MM.1S (cell line): ENCODE measurements at regions not wholly inside any gene's neighbourhood (a gene's known extent, or its start where the extent isn't known, plus 50 kb on each side); places are given as distances from the start of the nearest gene placed in this dataset.

Experiments used
- DNase-seq: peaks from one replicate; pipeline ENCODE4 v3.0.0-alpha.2; 2015
- H2AFZ ChIP-seq: fragments of 300-600 bp; sonication (generic); 2 replicates; pipeline ENCODE4 v1.6.0; 2016; ENCODE audit warnings: antibody characterized with exemption, low read length
- H3F3A ChIP-seq: fragments of 300-600 bp; sonication (generic); 2 replicates; pipeline ENCODE4 v1.6.1; 2016; ENCODE audit warnings: mild to moderate bottlenecking, antibody characterized with exemption, low read length, moderate library complexity, mixed read lengths; ENCODE audit not compliant: insufficient read depth
- H3K27ac ChIP-seq: fragments of 300-600 bp; sonication (generic); 2 replicates; pipeline ENCODE4 v1.5.1; 2016; ENCODE audit warnings: mild to moderate bottlenecking, low read length
- H3K27me3 ChIP-seq: fragments of 300-600 bp; sonication (generic); replicated peaks from 2 replicates; pipeline ENCODE4 v1.6.0; 2016; ENCODE audit warnings: low read length; ENCODE audit not compliant: insufficient read depth
- H3K36me3 ChIP-seq: fragments of 300-600 bp; sonication (generic); replicated peaks from 2 replicates; pipeline ENCODE4 v1.6.1; 2016; ENCODE audit warnings: mild to moderate bottlenecking, low read length, mixed read lengths; ENCODE audit not compliant: insufficient read depth
- H3K4me1 ChIP-seq: fragments of 300-600 bp; sonication (generic); 2 replicates; pipeline ENCODE4 v1.6.1; 2016; ENCODE audit warnings: low read length, mixed read lengths
- H3K4me2 ChIP-seq: fragments of 300-600 bp; sonication (generic); 2 replicates; pipeline ENCODE4 v1.6.0; 2016; ENCODE audit warnings: low read depth, low read length
- H3K4me3 ChIP-seq: fragments of 300-600 bp; sonication (generic); 2 replicates; pipeline ENCODE4 v1.5.1; 2016; ENCODE audit warnings: low read length, mixed read lengths
- H3K79me2 ChIP-seq: fragments of 300-600 bp; sonication (generic); 2 replicates; pipeline ENCODE4 v1.6.1; 2016; ENCODE audit warnings: mixed run types, low read length, mixed read lengths
- H3K9ac ChIP-seq: fragments of 300-600 bp; sonication (generic); 2 replicates; pipeline ENCODE4 v1.6.1; 2016; ENCODE audit warnings: low read length, mixed read lengths
- H3K9me2 ChIP-seq: fragments of 300-600 bp; sonication (generic); replicated peaks from 2 replicates; pipeline ENCODE4 v1.6.1; 2016; ENCODE audit warnings: mild to moderate bottlenecking, low read length, mixed read lengths; ENCODE audit not compliant: insufficient read depth
- H3K9me3 ChIP-seq: fragments of 300-600 bp; sonication (generic); replicated peaks from 2 replicates; pipeline ENCODE4 v1.6.1; 2016; ENCODE audit warnings: mild to moderate bottlenecking, low read length, mixed read lengths; ENCODE audit not compliant: insufficient read depth
- H4K20me1 ChIP-seq: fragments of 300-600 bp; sonication (generic); 2 replicates; pipeline ENCODE4 v1.6.1; 2016; ENCODE audit warnings: mild to moderate bottlenecking, low read length, moderate library complexity, mixed read lengths; ENCODE audit not compliant: insufficient read depth
- CTCF ChIP-seq: fragments of 300-600 bp; sonication (generic); IDR thresholded peaks from 2 replicates; pipeline ENCODE4 v1.5.1; 2016; ENCODE audit warnings: antibody characterized with exemption, low read length, mixed read lengths
- EZH2 ChIP-seq: fragments of 300-600 bp; sonication (generic); optimal IDR thresholded peaks from 2 replicates; pipeline ENCODE3; 2017; ENCODE audit warnings: low read depth, mild to moderate bottlenecking, antibody characterized with exemption, low read length, mixed read lengths
- EZH2phosphoT487 ChIP-seq: fragments of 300-600 bp; sonication (generic); IDR thresholded peaks from 2 replicates; pipeline ENCODE4 v1.6.1; 2018; ENCODE audit warnings: antibody characterized with exemption, low read length

GRCh38 chr2:225891771-225892170 lies 492.3 kb downstream of the NYAP2 start:
- no peak overlapping the region for H3K27ac ChIP-seq
- no peak for TF ChIP-seq EZH2phosphoT487
- no peak for TF ChIP-seq CTCF
- no peak for TF ChIP-seq EZH2
- DNase-seq, result no peak
- H3K27me3 ChIP-seq, result no peaks in the 10 kb centered on the region
- H3K9ac ChIP-seq, result no peak overlapping the region
- H3K79me2 ChIP-seq, result no peaks in the 10 kb centered on the region
- no peak overlapping the region for H2AFZ ChIP-seq
- no peak overlapping the region for H3K4me3 ChIP-seq
- no peaks in the 10 kb centered on the region for H3K36me3 ChIP-seq
- no peaks in the 10 kb centered on the region for H3K4me1 ChIP-seq
- no peaks in the 10 kb centered on the region for H4K20me1 ChIP-seq
- no peak overlapping the region for H3K4me2 ChIP-seq
- no peaks in the 10 kb centered on the region for H3K9me3 ChIP-seq
- H3K9me2 ChIP-seq, result no peaks in the 10 kb centered on the region
- H3F3A ChIP-seq, result no peaks in the 10 kb centered on the region

- Histone ChIP-seq H3K4me1 (no peaks in the 10 kb centered on the region), H3K4me2 (no peak overlapping the region), H2AFZ (no peak overlapping the region), H3F3A (no peaks in the 10 kb centered on the region), H4K20me1 (no peaks in the 10 kb centered on the region), H3K4me3 (no peak overlapping the region), H3K9me2 (no peaks in the 10 kb centered on the region), H3K36me3 (no peaks in the 10 kb centered on the region), H3K9ac (no peak overlapping the region), H3K27ac (no peak overlapping the region), H3K27me3 (no peaks in the 10 kb centered on the region), H3K79me2 (no peaks in the 10 kb centered on the region), H3K9me3 (no peaks in the 10 kb centered on the region)
- TF ChIP-seq EZH2, result no peak
- no peak for TF ChIP-seq CTCF
- no peak for TF ChIP-seq EZH2phosphoT487
- no peak for DNase-seq
Measured at GRCh38 chr2:225891013-225891412, 491.5 kb downstream of the NYAP2 start.

- Histone ChIP-seq H2AFZ (no peak overlapping the region), H3K79me2 (no peaks in the 10 kb centered on the region), H3K9me2 (no peaks in the 10 kb centered on the region), H4K20me1 (no peaks in the 10 kb centered on the region), H3K4me3 (no peak overlapping the region), H3F3A (no peaks in the 10 kb centered on the region), H3K27me3 (no peaks in the 10 kb centered on the region), H3K36me3 (no peaks in the 10 kb centered on the region), H3K9ac (no peak overlapping the region), H3K4me1 (no peaks in the 10 kb centered on the region), H3K4me2 (no peak overlapping the region), H3K27ac (no peak overlapping the region), H3K9me3 (no peaks in the 10 kb centered on the region)
- TF ChIP-seq EZH2, result no peak
- peak; percentile 70 for TF ChIP-seq CTCF
- no peak for TF ChIP-seq EZH2phosphoT487
- peak; percentile 54 for DNase-seq
Measured at GRCh38 chr2:225889452-225889851, 489.9 kb downstream of the NYAP2 start.
